NCI-H2196 treated with DMSO at 0.1 percent for 48 hours (cell line): ENCODE measurements at regions not wholly inside any gene's neighbourhood (a gene's known extent, or its start where the extent isn't known, plus 50 kb on each side); places are given as distances from the start of the nearest gene placed in this dataset.

Experiments used
- DNase-seq: peaks from one replicate; lab custom pipeline; 2025; ENCODE audit not compliant: unreplicated experiment; lab: John Stamatoyannopoulos, UW

- DNase-seq = no peak
Measured at GRCh38 chr5:155193483-155194107, 180.0 kb downstream of the KIF4B start.

- DNase-seq = no peak
Measured at GRCh38 chr5:155200608-155201007, 187.1 kb downstream of the KIF4B start.

GRCh38 chr5:155211764-155212163 lies 198.2 kb downstream of the KIF4B start:
- no peak for DNase-seq

GRCh38 chr5:155222393-155222792 lies 208.8 kb downstream of the KIF4B start:
- DNase-seq = peak; percentile 20

GRCh38 chr5:155229135-155229534 lies 215.6 kb downstream of the KIF4B start:
- DNase-seq = no peak

- DNase-seq = no peak
Measured at GRCh38 chr5:155239803-155240202, 226.2 kb downstream of the KIF4B start.

- no peak for DNase-seq
Measured at GRCh38 chr5:155250596-155250995, 237.0 kb downstream of the KIF4B start.

- DNase-seq = no peak
Measured at GRCh38 chr5:155252025-155252424, 238.5 kb downstream of the KIF4B start.

- DNase-seq = no peak
Measured at GRCh38 chr5:155252717-155253116, 239.2 kb downstream of the KIF4B start.

- DNase-seq = no peak
Measured at GRCh38 chr5:155254399-155254798, 240.8 kb downstream of the KIF4B start.

GRCh38 chr5:155258161-155258560 lies 244.6 kb downstream of the KIF4B start:
- DNase-seq = no peak

GRCh38 chr5:155259648-155260047 lies 246.1 kb downstream of the KIF4B start:
- DNase-seq = no peak

- peak; percentile 56 for DNase-seq
Measured at GRCh38 chr5:155260798-155261197, 247.2 kb downstream of the KIF4B start.

- DNase-seq = no peak
Measured at GRCh38 chr5:155263381-155263780, 249.8 kb downstream of the KIF4B start.

- DNase-seq = no peak
Measured at GRCh38 chr5:155264809-155265208, 251.3 kb downstream of the KIF4B start.

GRCh38 chr5:155268770-155269425 lies 255.3 kb downstream of the KIF4B start:
- DNase-seq = no peak

- DNase-seq = no peak
Measured at GRCh38 chr5:155270725-155271124, 257.2 kb downstream of the KIF4B start.

- DNase-seq = no peak
Measured at GRCh38 chr5:155274484-155274883, 260.9 kb downstream of the KIF4B start.

GRCh38 chr5:155275222-155275621 lies 261.7 kb downstream of the KIF4B start:
- DNase-seq = no peak

- DNase-seq = no peak
Measured at GRCh38 chr5:155276231-155276630, 262.7 kb downstream of the KIF4B start.

- DNase-seq = no peak
Measured at GRCh38 chr5:155278532-155278931, 265.0 kb downstream of the KIF4B start.

GRCh38 chr5:155282503-155283107 lies 269.1 kb downstream of the KIF4B start:
- DNase-seq = no peak
